CMK (cell line): ENCODE measurements at regions not wholly inside any gene's neighbourhood (a gene's known extent, or its start where the extent isn't known, plus 50 kb on each side); places are given as distances from the start of the nearest gene placed in this dataset.

ENCODE experiments used
- DNase-seq: peaks from one replicate; pipeline ENCODE4 v3.0.0-alpha.2; 2010; ENCODE audit warnings: low read depth

DNA sequence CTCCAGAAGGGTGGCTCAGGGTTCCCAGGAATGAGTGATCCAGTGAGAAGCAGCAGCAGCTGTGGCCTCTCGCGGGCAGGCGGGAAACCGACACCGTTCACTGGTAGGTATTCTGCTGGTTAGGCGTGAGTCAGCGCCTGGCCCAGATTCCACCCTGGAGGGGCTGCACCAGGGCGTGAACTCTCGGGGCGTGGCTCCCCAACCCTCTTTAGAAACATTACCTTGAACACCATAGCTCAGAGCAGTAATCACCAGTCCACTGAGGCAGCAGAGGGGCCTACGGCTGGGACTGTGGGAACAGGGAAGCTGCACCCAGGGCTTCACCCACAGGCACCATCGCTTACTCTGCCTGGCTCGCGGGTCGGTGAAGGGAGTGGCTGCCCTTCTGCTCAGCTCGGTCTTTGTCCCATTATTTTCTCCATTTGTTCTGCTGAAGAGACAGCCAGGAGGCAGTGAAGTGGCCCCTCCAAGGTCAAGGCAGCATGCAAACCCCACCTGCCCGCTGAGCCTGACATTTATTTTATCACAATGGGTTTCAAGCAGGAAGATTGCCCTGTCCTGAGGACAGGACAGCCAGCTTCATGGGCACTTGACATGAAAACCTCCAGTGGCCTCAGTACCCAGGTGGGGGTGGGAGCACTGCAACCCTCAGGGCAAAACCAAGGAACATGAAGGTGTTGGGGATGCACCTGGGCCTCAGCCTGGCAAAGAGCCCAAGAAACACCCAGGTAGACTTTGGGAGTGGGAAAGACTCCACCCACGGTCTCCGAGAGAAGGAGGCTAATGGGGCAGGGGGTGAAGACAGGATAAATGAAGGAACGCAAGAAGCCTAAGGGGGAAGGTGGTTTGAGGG is 51.0 kb upstream of the CD93 start:
- DNase-seq = no peak

DNA sequence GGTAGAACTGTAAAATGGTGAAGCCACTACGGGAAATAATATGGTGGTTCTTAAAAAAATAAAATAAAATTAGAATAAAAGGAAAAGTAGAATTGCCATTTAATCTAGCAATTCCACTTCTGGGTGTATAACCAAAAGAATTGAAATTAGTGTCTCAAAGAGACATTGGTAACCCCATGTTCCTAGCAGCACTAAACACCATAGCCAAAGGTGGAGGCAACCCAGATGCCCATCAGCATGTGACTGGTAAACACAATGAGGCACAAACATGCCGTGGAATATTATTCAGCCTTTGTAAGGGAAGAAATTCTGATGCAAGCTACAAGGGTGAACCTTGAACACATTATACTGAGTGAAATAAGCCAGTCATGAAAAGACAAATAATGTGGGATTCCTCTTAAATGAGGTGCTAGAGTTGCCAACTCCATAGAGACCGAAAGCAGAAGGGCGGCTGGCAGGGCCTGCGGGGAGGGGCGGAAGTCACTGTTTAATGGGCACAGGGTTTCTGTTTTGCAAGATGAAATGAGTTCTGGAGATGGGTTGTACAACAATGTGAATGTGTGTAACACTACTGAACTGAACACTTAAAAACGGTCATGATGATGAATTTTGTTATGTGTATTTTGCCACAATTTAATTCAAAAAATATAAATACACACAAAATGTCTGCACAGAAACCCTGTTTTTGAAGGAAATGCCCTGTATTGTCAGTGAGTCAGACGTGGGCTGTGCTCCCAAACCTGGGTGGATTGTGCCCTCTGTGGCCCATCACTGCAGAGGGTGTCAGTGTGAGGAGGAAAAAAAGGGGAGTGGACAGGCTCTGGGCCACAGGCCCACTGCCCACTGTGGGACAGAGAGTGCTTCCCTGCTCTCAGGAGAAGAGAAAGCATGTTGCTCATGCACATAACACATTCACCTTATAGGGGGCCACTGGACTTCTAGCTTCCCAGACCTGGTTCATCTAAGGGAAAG is 49.6 kb upstream of the CD93 start:
- no peak for DNase-seq
